PC-3 (cell line): ENCODE measurements at regions not wholly inside any gene's neighbourhood (a gene's known extent, or its start where the extent isn't known, plus 50 kb on each side); places are given as distances from the start of the nearest gene placed in this dataset.
"Not testable (repeated sequence)": the region's sequence is repeated elsewhere in the genome, so short reads cannot be mapped to it uniquely, and the experiment has no call there.

ENCODE experiments used
- EZH2phosphoT487 ChIP-seq: fragments of 300-600 bp; sonication (generic); IDR thresholded peaks from 2 replicates; pipeline ENCODE4 v1.6.1; 2018; ENCODE audit warnings: mild to moderate bottlenecking, antibody characterized with exemption, low read length, borderline replicate concordance
- TF ChIP-seq, protein P1 (sequence below): fragments of 300-600 bp; sonication (generic); conservative IDR thresholded peaks from 2 replicates; pipeline ENCODE4 v1.5.1; 2017; ENCODE audit warnings: antibody characterized with exemption, low read depth, mild to moderate bottlenecking, low read length

DNA sequence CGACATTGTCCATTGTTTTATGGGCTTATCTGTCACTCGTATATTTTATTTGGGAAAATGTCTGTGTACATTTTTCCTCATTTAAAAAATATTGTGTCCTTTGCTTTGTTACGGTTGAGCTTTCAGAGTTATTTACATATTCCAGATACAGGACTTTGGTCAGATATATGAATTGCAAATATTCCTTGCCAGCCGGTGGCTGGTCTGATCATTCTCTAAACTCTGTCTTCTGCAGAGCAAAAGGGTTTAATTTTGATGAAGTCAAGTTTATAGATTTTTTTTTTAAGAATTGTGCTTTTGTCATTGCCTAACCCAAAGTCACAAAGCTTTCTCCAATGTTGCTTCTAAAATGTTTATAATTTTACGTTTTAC lies 78.3 kb upstream of the SFSWAP start:
- TF ChIP-seq, protein P1, sequence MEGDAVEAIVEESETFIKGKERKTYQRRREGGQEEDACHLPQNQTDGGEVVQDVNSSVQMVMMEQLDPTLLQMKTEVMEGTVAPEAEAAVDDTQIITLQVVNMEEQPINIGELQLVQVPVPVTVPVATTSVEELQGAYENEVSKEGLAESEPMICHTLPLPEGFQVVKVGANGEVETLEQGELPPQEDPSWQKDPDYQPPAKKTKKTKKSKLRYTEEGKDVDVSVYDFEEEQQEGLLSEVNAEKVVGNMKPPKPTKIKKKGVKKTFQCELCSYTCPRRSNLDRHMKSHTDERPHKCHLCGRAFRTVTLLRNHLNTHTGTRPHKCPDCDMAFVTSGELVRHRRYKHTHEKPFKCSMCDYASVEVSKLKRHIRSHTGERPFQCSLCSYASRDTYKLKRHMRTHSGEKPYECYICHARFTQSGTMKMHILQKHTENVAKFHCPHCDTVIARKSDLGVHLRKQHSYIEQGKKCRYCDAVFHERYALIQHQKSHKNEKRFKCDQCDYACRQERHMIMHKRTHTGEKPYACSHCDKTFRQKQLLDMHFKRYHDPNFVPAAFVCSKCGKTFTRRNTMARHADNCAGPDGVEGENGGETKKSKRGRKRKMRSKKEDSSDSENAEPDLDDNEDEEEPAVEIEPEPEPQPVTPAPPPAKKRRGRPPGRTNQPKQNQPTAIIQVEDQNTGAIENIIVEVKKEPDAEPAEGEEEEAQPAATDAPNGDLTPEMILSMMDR, result not testable (repeated sequence)
- TF ChIP-seq EZH2phosphoT487, result not testable (repeated sequence)
